OCI-LY1 (cell line): ENCODE measurements at regions not wholly inside any gene's neighbourhood (a gene's known extent, or its start where the extent isn't known, plus 50 kb on each side); places are given as distances from the start of the nearest gene placed in this dataset.

Experiments
- CTCF ChIP-seq: fragments of 200-600 bp; sonication (generic), shearing (Covaris generic); IDR thresholded peaks from 2 replicates; pipeline ENCODE4 v1.5.1; 2017; ENCODE audit warnings: mild to moderate bottlenecking, antibody characterized with exemption, low read length, moderate library complexity, mixed read lengths
- EZH2 ChIP-seq: fragments of 200-600 bp; sonication (generic), shearing (Covaris generic); IDR thresholded peaks from 2 replicates; pipeline ENCODE4 v1.8.0; 2017; ENCODE audit warnings: borderline replicate concordance, mixed run types, mild to moderate bottlenecking, antibody characterized with exemption, low read length, moderate library complexity, mixed read lengths

- TF ChIP-seq CTCF = no peak
- TF ChIP-seq EZH2 = no peak
These were observed 211.6 kb upstream of the ZNF217 start for GRCh38 chr20:53804920-53805894.
